PC-3 (cell line): ENCODE measurements at regions not wholly inside any gene's neighbourhood (a gene's known extent, or its start where the extent isn't known, plus 50 kb on each side); places are given as distances from the start of the nearest gene placed in this dataset.

Source experiments
- CTCF ChIP-seq: fragments of 300-600 bp; sonication (generic); conservative IDR thresholded peaks from 2 replicates; pipeline ENCODE4 v1.5.1; 2017; ENCODE audit warnings: antibody characterized with exemption, low read depth, mild to moderate bottlenecking, low read length
- EZH2 ChIP-seq: fragments of 300-600 bp; sonication (generic); IDR thresholded peaks from one replicate; pipeline ENCODE4 v1.6.1; 2017; ENCODE audit warnings: antibody characterized with exemption, mild to moderate bottlenecking, low read length; ENCODE audit not compliant: unreplicated experiment

- TF ChIP-seq CTCF (no peak), EZH2 (no peak)
Measured at GRCh38 chr9:7240569-7241311, 483.0 kb downstream of the KDM4C start.
